IMR-90 (cell line): ENCODE measurements at regions not wholly inside any gene's neighbourhood (a gene's known extent, or its start where the extent isn't known, plus 50 kb on each side); places are given as distances from the start of the nearest gene placed in this dataset.

Experiments used
- ATAC-seq: fragments of 200-7000 bp; cut with Tn5 transposase; 2 replicates; pipeline ENCODE4 v1.9.1; 2020; ENCODE audit warnings: low read depth, mild to moderate bottlenecking, moderate library complexity
- BruUV-seq: library from RNA; stranded (reverse); fragments of 400-500 nt; replicated peaks from 2 replicates; lab custom pipeline; 2021; lab: Mats Ljungman, UMichigan
- CTCF ChIA-PET: fragments of 300-600 bp; formaldehyde crosslinking; extraction: SDS; loops from one replicate; lab custom pipeline; 2021; ENCODE audit warnings: antibody characterized with exemption; lab: Yijun Ruan, JAX
- POLR2A ChIA-PET: fragments of 300-600 bp; sonication (Branson Sonifier 250); formaldehyde crosslinking; loops from one replicate; lab custom pipeline; 2022; ENCODE audit warnings: antibody characterized with exemption; ENCODE audit not compliant: unreplicated experiment; lab: Charles Lee
- DNase-seq: peaks from one replicate; pipeline ENCODE4 v3.0.0; 2013
- H2AFZ ChIP-seq: replicated peaks from 2 replicates; pipeline ENCODE3; 2013; ENCODE audit warnings: low read length, mild to moderate bottlenecking; ENCODE audit not compliant: poor library complexity
- H2AK5ac ChIP-seq: 2 replicates; pipeline ENCODE4 v1.6.1; 2013; ENCODE audit warnings: low read depth, low read length, inconsistent platforms
- H2AK9ac ChIP-seq: replicated peaks from 2 replicates; pipeline ENCODE3; 2013; ENCODE audit warnings: mild to moderate bottlenecking, low read depth, low read length, moderate library complexity; ENCODE audit not compliant: poor library complexity
- H2BK120ac ChIP-seq: 2 replicates; pipeline ENCODE4 v1.6.1; 2013; ENCODE audit warnings: low read depth, low read length, inconsistent platforms
- H2BK15ac ChIP-seq: 3 replicates; pipeline ENCODE4 v1.6.1; 2013; ENCODE audit warnings: low read depth, low read length, inconsistent platforms
- H2BK20ac ChIP-seq: 2 replicates; pipeline ENCODE4 v1.6.1; 2013; ENCODE audit warnings: low read depth, mild to moderate bottlenecking, inconsistent platforms, low read length, moderate library complexity
- H2BK5ac ChIP-seq: 2 replicates; pipeline ENCODE4 v1.6.1; 2013; ENCODE audit warnings: mild to moderate bottlenecking, low read depth, low read length, inconsistent platforms; ENCODE audit not compliant: poor library complexity, severe bottlenecking
- H3K14ac ChIP-seq: replicated peaks from 2 replicates; pipeline ENCODE4 v1.6.1; 2013; ENCODE audit warnings: low read depth, low read length, inconsistent platforms
- H3K18ac ChIP-seq: 2 replicates; pipeline ENCODE4 v1.6.1; 2013; ENCODE audit warnings: low read depth, low read length, control low read depth
- H3K23ac ChIP-seq: 2 replicates; pipeline ENCODE4 v1.6.1; 2013; ENCODE audit warnings: low read depth, low read length, inconsistent platforms
- H3K27ac ChIP-seq: 2 replicates; pipeline ENCODE4 v1.5.1; 2013; ENCODE audit warnings: mild to moderate bottlenecking, control low read depth, low read length; ENCODE audit not compliant: insufficient read depth
- H3K27me3 ChIP-seq: 2 replicates; pipeline ENCODE4 v1.6.1; 2013; ENCODE audit warnings: low read length; ENCODE audit not compliant: control insufficient read depth, insufficient read depth
- H3K36me3 ChIP-seq: 2 replicates; pipeline ENCODE4 v1.6.1; 2013; ENCODE audit warnings: low read length, mixed read lengths; ENCODE audit not compliant: control insufficient read depth, insufficient read depth
- H3K4ac ChIP-seq: 2 replicates; pipeline ENCODE4 v1.6.1; 2013; ENCODE audit warnings: low read depth, low read length, inconsistent platforms
- H3K4me1 ChIP-seq: 2 replicates; pipeline ENCODE4 v1.6.1; 2013; ENCODE audit warnings: low read length, mixed read lengths; ENCODE audit not compliant: control insufficient read depth, insufficient read depth
- H3K4me2 ChIP-seq: 2 replicates; pipeline ENCODE4 v1.6.1; 2013; ENCODE audit warnings: low read depth, mild to moderate bottlenecking, control low read depth, low read length, moderate library complexity
- H3K4me3 ChIP-seq: 2 replicates; pipeline ENCODE4 v1.5.1; 2013; ENCODE audit warnings: low read depth, mild to moderate bottlenecking, control low read depth, low read length, moderate library complexity; ENCODE audit not compliant: insufficient read depth
- H3K56ac ChIP-seq: 2 replicates; pipeline ENCODE4 v1.6.1; 2013; ENCODE audit warnings: low read length, inconsistent platforms; ENCODE audit not compliant: insufficient read depth; ENCODE audit errors: extremely low read depth
- H3K79me1 ChIP-seq, 2 experiments: 2 replicates each; pipeline ENCODE4 v1.6.1; 2013; ENCODE audit warnings: low read length in 2 of 2, inconsistent platforms in 1 of 2, low read depth in 1 of 2
- H3K9ac ChIP-seq: 2 replicates; pipeline ENCODE4 v1.6.1; 2013; ENCODE audit warnings: low read depth, low read length, control low read depth
- H3K9me1 ChIP-seq: 2 replicates; pipeline ENCODE4 v1.6.1; 2013; ENCODE audit warnings: low read length, inconsistent platforms; ENCODE audit not compliant: insufficient read depth
- H3K9me3 ChIP-seq: 2 replicates; pipeline ENCODE4 v1.6.1; 2013; ENCODE audit warnings: low read length; ENCODE audit not compliant: control insufficient read depth, insufficient read depth
- H4K20me1 ChIP-seq: 2 replicates; pipeline ENCODE4 v1.6.1; 2013; ENCODE audit warnings: low read length, inconsistent platforms; ENCODE audit not compliant: insufficient read depth
- H4K5ac ChIP-seq: 2 replicates; pipeline ENCODE4 v1.6.1; 2013; ENCODE audit warnings: mild to moderate bottlenecking, low read depth, low read length, control low read depth
- H4K8ac ChIP-seq, 2 experiments: 2 replicates each; pipeline ENCODE4 v1.6.1; 2013; ENCODE audit warnings: low read depth in 2 of 2, low read length in 2 of 2, control low read depth in 1 of 2, inconsistent platforms in 1 of 2
- H4K91ac ChIP-seq: 2 replicates; pipeline ENCODE4 v1.6.1; 2013; ENCODE audit warnings: low read depth, low read length, inconsistent platforms; ENCODE audit not compliant: insufficient read depth
- CHD1 ChIP-seq: IDR thresholded peaks from 2 replicates; pipeline ENCODE4 v1.6.1; 2012; ENCODE audit warnings: low read depth, low read length, improper control_type of control experiment
- CTCF ChIP-seq: conservative IDR thresholded peaks from 2 replicates; pipeline ENCODE4 v1.5.1; 2012; ENCODE audit warnings: mild to moderate bottlenecking, low read depth, low read length, improper control_type of control experiment
- MAFK ChIP-seq: IDR thresholded peaks from 2 replicates; pipeline ENCODE4 v1.6.1; 2012; ENCODE audit warnings: low read depth, low read length, improper control_type of control experiment
- RAD21 ChIP-seq: IDR thresholded peaks from 2 replicates; pipeline ENCODE4 v1.6.1; 2012; ENCODE audit warnings: low read length, improper control_type of control experiment
- USF2 ChIP-seq: fragments of 150-350 bp; IDR thresholded peaks from 2 replicates; pipeline ENCODE4 v1.6.1; 2017; ENCODE audit warnings: mild to moderate bottlenecking, antibody characterized with exemption, low read length, low read depth
- WGBS, 2 experiments: methylation state at CpG; one replicate each; pipeline versions ENCODE4 v1.1.5 to v1.1.7; 2013; ENCODE audit warnings: missing lambda C conversion rate in 2 of 2; ENCODE audit not compliant: insufficient read length in 1 of 2; ENCODE audit errors: extremely low coverage in 2 of 2; 5-methylcytosine and 5-hydroxymethylcytosine counted together
- dilution Hi-C: fragments of 300-500 bp; cut with HindIII; formaldehyde crosslinking; loops from one replicate; pipeline ENCODE4 v1.14.3; 2018; ENCODE audit warnings: low sequenced_read_pairs; ENCODE audit not compliant: unreplicated experiment
- in situ Hi-C: fragments of 300-500 bp; cut with MboI; formaldehyde crosslinking; loops from 3 replicates; pipeline ENCODE4 v1.14.3; 2019; ENCODE audit warnings: low sequenced_read_pairs, inconsistent platforms, mixed read lengths
- intact Hi-C: fragments of 100-400 bp; cut with micrococcal nuclease; formaldehyde crosslinking; loops from 2 replicates; pipeline ENCODE4 v1.10.0; 2022
- TF ChIP-seq, protein P1 (sequence below): fragments of 150-350 bp; IDR thresholded peaks from 2 replicates; pipeline ENCODE4 v1.6.1; 2016; ENCODE audit warnings: low read depth, mild to moderate bottlenecking, low read length, moderate library complexity, borderline replicate concordance

DNA sequence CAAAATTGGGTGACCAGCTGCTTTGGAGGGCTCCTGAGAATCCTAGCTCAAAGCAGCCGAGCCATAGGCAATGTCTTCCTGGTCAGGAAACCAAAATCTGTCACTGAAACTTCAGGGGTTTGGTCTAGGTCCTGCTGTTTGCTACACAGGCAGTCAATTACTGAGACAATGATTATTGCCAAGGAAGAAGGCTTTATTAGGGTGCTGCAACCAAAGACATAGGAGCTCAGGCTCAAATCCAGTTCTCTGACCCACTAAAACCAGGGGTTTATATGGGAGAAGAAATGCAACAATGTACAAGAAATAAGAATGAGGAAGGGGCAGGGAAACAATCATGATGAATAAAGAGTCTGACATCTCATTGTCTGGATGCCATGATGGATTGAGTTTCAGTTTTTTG lies 410.3 kb upstream of the ZWINT start:
- Histone ChIP-seq H3K23ac (no peak overlapping the region), H3K9me3 (peaks cover 8% of the 10 kb centered on the region), H3K18ac (no peak overlapping the region), H2BK20ac (no peak overlapping the region), H3K79me1 (no peaks in the 10 kb centered on the region), H3K14ac (no peak overlapping the region), H2BK120ac (no peak overlapping the region), H3K36me3 (no peaks in the 10 kb centered on the region), H2AFZ (no peak overlapping the region), H4K5ac (no peak overlapping the region), H3K4ac (no peak overlapping the region), H3K4me2 (no peak overlapping the region), H2BK5ac (no peak overlapping the region), H2AK5ac (no peak overlapping the region), H4K20me1 (no peaks in the 10 kb centered on the region), H4K8ac (no peak overlapping the region), H3K27ac (no peak overlapping the region), H3K56ac (no peak overlapping the region), H3K27me3 (no peaks in the 10 kb centered on the region), H3K9ac (no peak overlapping the region), H2AK9ac (no peak overlapping the region), H3K4me1 (no peaks in the 10 kb centered on the region), H3K4me3 (no peak overlapping the region), H3K9me1 (no peaks in the 10 kb centered on the region), H4K91ac (no peak overlapping the region), H2BK15ac (no peak overlapping the region)
- in situ Hi-C loops (no loop called here), intact Hi-C loops (no loop called here), dilution Hi-C loops (no loop called here)
- ChIA-PET CTCF (no interaction called here), POLR2A (no interaction called here)
- no CpG with 5 or more reads among the region's 1 CpG for WGBS, 2 experiments
- no peak for ATAC-seq
- no peak for DNase-seq
- BruUV-seq, result no TSS peak
- TF ChIP-seq USF2 (no peak), RAD21 (no peak), CTCF (no peak), CHD1 (no peak), MAFK (no peak)
- TF ChIP-seq, protein P1, sequence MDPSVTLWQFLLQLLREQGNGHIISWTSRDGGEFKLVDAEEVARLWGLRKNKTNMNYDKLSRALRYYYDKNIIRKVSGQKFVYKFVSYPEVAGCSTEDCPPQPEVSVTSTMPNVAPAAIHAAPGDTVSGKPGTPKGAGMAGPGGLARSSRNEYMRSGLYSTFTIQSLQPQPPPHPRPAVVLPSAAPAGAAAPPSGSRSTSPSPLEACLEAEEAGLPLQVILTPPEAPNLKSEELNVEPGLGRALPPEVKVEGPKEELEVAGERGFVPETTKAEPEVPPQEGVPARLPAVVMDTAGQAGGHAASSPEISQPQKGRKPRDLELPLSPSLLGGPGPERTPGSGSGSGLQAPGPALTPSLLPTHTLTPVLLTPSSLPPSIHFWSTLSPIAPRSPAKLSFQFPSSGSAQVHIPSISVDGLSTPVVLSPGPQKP, result no peak
